A172 (cell line): ENCODE measurements at regions not wholly inside any gene's neighbourhood (a gene's known extent, or its start where the extent isn't known, plus 50 kb on each side); places are given as distances from the start of the nearest gene placed in this dataset.
"Not testable (repeated sequence)": the region's sequence is repeated elsewhere in the genome, so short reads cannot be mapped to it uniquely, and the experiment has no call there.

Experiments
- DNase-seq: peaks from one replicate; pipeline ENCODE4 v3.0.0-alpha.2; 2015; ENCODE audit warnings: low spot score

DNA sequence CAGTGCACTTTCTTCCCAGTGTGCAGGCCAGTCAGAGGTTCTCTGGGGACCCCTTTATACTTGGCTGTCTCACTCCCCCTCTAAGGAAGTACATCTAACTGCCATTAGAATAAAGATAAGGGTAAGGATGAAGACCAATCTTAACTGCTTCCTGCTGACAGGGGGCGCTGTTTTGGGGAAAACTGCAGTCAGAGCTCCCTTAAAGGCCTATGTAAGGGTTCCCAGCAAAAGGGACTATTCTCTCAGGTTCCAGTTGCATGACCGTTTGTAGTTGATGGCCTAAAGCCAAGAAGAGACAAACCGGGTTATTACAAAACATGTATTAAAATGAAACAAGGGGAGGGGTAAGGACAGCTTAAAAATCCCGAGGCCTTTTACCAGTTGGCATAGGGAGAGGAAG is 115.6 kb upstream of the SPIN4 start:
- no peak for DNase-seq

DNA sequence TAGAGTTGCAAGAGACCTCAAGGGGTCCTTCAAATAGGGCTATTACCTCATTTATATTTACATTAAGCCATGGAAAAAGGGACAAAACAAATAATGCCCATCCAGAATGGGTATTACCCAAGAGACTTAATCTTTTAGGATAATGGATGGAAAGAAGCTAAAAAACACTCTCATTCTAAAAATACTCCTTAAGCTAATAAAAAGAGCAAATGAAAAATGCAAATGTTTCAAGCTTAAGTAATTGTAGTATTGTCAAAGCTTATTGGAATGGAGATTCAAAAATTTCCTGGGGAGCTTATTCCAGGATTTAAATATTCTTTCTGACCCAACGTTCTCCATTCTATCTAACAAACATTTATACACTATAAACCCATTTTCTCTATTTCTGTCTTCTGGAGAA is 107.8 kb upstream of the SPIN4 start:
- DNase-seq: no peak

DNA sequence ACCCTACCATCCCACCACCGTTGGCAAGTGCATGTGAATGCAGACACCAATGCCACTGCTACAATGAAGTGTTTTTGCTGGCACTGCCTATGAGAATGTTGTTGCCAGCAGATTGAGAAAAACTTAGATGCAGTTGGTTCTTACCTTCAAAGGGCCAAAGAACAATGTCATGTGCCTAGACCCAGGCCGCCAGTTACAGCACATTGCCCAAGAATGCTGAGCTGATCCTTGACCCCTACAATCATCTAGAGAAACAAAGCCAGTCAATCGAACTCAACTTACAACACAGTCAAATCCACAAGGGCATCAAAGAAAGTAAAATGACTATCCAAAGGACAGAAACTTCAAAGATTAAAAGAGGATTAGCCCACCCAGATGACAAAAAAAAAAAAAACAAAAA is 102.4 kb upstream of the SPIN4 start:
- DNase-seq: no peak

DNA sequence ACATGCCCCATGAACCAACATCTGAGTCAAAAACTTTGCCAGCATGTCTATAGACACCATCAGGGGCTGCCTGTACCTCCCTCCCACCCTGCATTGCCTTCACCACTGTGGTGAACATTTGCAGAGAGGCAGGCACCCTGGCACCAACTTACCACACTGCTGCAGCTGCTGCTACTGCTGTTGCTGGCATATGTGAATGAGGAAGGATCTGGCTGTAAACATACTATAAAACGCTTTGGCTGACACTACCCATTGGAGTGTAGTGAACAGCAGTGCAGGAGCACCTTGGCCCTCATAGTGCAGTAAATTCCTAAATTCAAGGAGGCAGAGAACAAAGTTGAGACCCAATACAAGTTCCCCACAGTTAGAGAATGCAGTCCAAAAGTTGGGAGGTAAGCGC is 90.6 kb upstream of the SPIN4 start:
- no peak for DNase-seq

DNA sequence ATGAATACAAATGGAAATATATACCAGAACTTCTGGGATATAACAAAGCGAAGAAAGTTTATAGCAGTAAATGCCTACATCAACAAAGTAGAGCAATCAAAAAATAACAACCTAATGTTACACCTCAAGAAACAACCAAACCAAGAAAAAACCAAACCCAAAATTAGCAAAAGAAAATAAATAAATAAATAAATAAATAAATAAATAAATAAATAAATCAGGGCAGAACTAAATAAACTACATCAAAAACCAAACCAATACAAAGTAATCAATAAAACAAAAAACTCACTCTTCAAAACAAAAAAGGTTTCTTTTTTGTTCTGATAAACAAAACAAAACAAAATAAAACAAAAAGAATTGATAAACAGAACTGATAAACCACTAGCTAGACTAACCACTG is 88.4 kb upstream of the SPIN4 start:
- DNase-seq: no peak

DNA sequence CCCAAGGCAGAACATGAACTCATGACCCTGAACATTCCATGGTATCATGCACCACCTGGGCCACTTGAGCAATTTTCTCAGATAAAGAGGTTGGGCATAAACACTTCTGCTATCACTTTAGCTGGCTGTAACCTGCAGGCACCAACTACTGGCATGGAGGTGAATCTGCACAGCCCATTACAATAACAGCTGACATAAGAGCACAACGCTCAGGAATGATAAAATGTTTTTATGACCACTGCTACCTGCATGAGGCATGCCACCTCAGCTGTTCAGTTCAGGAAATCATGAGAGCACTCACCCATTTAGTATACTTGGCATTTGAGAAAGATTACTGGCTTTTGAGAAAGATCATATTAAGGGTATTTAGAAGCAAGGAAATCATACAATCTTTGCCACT is 85.7 kb upstream of the SPIN4 start:
- no peak for DNase-seq

DNA sequence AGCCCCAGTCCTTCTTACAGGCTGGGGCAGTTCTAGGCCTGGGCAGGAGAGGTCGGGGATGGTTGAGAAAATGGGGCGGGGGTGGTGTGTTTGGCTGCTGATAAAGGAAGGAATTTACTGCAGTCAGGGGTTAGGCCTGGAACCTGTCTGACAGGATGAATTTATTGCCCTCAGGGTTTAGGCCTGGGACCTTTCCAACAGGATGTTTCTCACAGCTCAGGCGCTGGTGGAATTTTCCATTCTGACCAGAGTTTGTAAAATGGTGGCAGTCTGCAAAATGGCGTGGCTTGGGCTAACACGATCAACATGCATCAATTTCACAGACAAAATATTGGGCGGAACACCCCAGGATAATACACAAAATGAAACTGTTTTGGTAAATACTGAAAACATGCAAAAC is 83.5 kb upstream of the SPIN4 start:
- DNase-seq: peak; percentile 76

DNA sequence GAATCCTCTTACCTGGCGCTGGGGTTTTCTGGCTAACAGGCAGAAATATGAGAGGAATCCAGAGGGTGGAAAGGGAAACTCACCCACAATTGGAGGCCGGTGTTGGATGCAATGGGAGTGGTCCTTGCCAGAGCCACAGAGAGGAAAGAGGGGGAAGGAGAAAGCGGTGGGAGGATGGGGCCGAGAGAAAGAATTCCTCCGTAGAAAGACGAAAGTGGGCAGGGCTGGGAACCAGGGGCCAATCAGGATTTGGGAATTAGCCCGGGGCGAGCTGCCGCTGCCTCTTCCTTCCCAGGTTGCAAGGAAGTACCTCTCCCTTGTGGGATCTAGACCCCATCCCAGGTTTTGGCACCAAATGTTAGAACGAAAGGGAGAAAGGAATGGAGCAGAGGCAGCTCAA is 83.1 kb upstream of the SPIN4 start:
- DNase-seq: no peak

DNA sequence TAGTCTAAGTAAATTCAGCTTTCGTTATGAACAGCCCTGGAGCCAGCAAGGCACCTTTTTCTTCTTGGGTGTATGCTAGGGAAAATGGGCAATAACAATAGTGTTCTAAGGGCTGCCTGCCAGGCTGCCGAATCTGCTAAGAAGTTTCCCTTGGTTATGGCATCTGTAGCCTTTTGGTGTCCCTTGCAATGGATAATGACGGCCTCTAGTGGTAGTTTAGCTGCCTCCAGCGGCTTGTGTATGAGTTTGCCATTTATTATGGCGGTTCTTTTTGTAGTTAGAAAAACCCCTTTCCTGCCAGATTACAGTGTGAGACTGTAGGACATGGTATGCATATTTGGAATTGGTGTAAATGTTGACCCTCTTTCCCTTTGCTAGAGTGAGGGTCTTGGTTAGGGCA is 78.9 kb upstream of the SPIN4 start:
- no peak for DNase-seq

DNA sequence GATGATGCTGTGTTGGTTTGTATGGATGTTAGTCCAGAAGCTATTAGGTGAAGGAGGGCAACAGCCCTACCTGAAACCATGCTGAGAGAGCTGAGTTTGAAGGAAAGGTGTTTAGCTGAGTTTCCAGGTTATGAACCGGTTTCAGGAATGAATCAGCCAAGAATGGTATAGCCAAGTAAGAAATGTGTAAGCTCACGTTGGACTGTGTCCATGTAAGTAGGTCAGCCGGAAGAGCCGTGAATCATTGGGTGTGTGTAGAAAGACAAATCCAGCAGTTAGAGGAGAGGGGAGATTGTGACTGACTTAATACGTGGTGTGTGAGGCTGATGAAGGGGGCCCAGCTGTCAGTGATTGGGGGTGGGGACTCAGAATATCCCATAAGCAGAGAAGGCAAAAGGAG is 77.2 kb upstream of the SPIN4 start:
- no peak for DNase-seq

DNA sequence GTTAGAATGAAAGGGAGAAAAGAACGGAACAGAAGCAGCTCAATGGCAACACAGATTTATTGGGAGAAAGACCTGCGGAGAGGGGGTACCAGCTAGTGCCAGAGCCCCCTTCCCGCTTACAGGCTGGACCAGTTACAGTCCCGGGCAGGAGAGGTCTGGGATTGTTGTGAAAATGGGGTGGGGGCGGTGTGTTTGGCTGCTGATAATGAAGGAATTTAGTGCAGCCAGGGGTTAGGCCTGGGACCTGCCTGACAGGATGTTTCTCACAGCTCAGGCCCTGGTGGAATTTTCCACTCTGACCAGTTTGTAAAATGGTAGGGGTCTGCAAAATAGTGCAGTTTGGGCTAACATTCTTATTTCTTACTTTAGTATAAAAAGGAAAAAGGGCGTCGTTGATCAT is 75.4 kb upstream of the SPIN4 start:
- DNase-seq: no peak

DNA sequence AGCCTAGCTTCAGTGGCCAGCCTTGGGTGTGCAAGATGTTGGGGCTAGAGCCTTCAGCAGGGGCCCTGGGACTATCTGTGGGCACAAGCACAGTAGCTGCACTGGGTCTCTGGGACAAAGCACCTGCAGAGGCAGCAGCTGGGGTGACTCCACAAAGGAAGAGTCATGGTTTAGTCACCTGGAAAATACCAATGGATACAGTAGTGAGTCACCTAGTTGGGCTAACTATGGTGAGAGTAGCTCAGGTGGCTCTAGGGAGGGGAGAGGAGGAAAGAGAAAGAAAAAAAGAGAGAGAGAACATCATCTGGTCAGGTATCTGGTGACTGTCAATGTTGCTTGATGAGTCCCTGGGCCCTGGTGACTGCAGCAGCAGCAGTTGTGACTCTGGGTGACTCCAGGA is 72.9 kb upstream of the SPIN4 start:
- DNase-seq: peak; percentile 3

DNA sequence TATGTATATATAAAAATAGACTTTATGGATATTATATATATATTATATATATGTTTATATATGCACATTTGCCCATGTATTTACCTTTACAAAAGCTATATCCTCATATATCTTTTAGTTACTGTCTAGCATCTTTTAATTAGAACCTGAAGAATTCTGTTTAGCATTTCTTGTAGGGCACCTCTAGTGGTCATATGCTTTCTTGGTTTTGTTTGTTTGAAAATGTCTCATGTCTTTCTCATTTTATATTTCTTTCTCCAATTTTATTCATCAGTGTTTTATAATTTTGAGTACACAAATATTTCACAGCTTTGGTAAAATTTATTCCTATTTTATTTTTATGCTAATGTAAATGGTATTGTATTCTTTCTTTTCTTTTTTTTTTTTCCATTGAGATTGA is 70.3 kb upstream of the SPIN4 start:
- DNase-seq: no peak

DNA sequence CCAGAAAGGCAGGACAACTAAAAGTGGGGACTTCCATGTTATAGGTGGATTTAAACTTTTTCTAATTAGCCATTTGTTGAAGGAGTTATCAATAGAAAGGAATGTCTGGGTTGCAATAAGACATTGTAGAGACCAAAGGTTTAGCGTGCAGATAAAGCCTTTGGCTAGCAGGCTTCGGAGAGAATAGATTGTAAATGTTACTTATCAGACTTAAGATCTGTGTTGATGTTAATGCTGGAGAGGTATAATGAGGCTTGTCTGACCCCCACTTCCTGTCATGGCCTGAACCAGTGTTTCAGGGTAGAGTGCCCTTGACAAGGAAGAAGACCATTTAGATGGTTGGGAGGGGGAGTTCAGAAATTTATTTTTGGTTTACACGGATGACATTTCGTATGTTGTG is 67.1 kb upstream of the SPIN4 start:
- DNase-seq: no peak

DNA sequence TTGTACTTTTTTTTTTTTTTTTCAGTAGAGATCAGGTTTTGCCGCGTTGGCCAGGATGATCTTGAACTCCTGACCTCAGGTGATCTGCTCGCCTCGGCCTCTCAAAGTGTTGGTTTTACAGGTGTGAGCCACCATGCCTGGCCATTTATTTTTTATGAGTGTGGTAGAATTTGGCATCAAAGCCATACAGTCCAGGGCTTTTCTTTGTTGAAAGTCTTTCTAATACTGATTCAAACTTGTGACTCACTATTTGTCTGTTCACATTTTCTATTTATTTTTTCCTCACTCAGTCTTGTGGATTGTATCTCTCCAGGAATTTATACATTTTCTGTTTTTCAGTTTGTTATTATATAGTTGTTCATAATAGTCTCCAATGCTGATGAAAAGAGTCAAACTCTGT is 66.5 kb upstream of the SPIN4 start:
- DNase-seq: no peak

DNA sequence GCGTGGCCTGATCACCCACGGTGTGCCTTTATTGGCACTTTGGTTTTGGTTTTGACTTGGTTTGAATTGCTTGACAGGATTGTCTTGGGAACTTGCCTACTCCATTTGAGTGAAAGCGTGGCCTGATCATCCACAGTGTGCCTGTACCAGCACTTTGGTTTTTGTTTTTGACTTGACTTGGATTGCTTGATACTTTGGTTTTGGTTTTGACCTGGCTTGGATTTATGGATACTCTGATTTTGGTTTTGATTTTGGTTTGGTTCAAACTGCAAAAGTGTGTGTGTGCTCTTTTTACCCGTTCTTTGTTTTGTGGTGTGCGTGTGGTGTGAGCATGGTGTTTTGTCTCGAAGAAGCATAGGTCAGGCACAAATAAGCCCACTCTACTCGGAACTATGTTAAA is 58.8 kb upstream of the SPIN4 start:
- DNase-seq: not testable (repeated sequence)

DNA sequence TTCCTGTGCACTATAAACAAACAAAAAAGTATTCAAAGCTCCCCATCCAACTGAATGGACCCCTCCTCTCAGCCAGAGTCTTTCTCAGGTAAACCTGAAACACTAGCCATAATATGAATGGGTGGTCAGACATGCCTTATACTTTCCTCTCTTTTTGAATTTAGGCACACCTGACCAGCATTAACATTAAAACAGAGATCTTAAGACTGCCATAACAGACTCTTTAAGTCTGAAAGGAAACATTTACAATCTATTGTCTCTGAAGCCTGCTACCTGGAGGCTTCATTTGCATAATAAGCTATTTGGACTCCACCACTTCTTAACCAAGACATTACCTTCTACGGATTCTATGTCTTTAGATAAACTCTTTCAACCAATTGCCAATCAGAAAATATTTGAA is 56.9 kb upstream of the SPIN4 start:
- no peak for DNase-seq

DNA sequence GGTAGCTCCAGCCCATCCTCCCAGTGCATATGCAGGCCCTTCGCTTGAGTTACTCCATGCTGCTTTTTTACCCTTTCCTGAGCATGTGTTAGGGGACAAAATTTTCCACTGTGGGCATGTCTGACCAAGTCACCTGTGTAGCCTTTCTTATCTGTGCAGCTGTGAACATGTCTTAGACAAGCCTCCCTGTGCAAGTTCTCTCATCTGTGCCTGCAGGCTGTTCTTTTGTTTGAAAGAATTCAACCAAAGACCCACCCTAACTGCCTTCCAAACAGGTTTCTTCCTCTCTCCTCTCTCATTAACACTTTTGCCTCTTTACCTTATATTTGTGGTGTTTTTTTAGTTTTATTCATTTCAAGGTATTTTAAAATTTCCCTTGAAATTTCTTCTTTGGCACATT is 53.2 kb upstream of the SPIN4 start:
- no peak for DNase-seq

DNA sequence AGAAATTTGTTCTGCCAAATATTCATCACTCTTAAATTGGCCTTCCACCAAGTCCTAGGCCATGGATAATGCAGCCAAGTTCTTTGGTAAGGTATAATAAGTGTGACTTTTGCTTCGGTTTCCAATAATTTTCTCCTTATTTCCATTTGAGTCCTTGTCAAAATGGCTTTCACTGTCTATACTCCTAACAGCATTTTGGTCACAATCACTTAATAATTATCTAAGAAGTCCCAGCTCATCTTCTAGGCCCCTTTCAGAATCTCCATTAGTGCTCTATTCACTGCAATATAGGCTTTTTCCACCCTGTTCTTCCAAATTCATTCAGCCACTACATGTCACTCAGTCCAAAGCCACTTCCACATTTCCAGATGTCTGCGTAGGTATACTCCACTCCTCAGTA is 51.0 kb upstream of the SPIN4 start:
- no peak for DNase-seq
